NCI-H1105 treated with DMSO at 0.1 percent for 48 hours (cell line): ENCODE measurements at regions not wholly inside any gene's neighbourhood (a gene's known extent, or its start where the extent isn't known, plus 50 kb on each side); places are given as distances from the start of the nearest gene placed in this dataset.

Experiments
- DNase-seq: peaks from one replicate; lab custom pipeline; 2025; lab: John Stamatoyannopoulos, UW

GRCh38 chr5:40413743-40414142 lies 266.0 kb upstream of the PTGER4 start:
- no peak for DNase-seq

GRCh38 chr5:40412771-40413170 lies 266.9 kb upstream of the PTGER4 start:
- no peak for DNase-seq

DNA sequence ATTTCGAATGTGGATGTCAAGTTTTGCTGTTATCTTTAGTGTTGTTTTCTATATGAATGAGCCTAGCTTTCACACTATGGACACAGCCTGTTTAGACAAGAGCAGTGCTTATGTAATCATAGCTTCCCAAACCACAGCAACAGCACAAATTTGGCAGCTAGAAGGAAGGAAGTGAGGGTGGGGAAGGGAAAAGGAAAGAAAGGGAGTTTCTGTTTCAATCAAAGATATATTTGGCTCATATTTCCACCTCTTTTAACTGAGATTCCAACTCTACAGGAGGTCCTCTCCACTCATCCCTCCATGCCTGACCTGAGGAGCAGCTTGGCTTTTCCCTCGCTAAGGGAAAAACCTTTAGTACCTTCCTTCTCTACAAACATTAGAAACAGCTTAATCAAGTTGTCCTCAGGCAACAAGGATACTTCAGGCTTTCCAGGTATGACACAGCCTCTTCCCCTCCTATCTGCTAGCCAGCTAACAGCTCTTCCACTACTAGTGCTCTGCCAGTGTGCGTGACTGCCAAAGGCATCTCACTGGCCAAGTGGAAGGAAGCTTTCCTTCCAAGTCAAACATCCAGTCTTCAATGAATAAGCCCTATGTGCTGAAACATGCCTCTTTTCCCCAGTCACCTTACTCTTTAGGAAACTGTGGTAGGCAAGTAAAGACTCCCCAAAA lies 268.6 kb upstream of the PTGER4 start:
- DNase-seq = no peak

DNA sequence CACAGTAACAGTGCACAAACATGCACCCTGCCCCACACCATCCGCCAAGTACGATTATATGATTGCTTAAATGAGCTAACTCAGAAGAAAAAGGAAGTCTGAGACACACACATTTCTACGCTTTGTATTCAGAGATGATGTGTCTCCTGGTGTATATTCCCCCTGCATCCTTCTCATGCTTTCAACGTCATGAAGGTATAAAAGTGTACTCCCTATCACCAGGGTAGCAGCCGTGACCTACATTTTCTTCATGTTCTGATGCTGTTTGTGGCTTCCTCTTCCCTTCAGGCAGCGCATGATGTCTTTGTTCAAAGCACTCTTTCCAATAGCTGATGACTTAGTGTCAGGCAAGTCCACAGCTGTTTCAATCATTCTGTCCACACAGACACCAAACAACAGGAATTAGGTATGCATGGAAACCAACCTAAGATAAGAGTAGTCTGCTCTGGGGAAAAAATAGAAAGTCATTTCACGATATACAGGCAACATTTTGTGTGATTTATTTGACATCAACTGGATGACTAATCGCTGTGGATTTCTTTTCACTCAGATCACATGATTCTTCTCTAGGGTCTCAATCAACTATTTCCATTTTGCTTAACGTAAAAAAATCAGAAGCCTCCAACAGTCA lies 269.4 kb upstream of the PTGER4 start:
- no peak for DNase-seq

DNA sequence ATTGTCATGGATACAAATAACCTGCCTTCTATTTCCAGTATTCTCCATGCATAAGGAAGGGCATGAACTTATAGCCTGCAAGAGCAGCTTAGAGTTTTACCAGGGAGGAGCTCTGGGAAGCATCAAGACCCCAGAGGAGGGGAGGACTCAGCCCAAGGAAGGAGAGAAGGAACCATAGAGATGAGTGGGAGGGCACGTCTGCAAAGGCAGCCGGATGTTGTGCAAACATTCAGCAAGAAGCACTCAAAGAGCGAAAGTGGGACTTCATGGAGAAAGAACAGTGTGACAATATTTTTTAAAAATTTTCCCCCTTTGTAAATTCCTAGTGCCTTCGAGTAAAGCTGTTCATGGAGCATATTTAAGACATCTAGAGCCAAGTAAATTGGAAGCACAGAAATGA lies 270.1 kb upstream of the PTGER4 start:
- no peak for DNase-seq

GRCh38 chr5:40406741-40407211 lies 272.9 kb upstream of the PTGER4 start:
- DNase-seq = no peak

DNA sequence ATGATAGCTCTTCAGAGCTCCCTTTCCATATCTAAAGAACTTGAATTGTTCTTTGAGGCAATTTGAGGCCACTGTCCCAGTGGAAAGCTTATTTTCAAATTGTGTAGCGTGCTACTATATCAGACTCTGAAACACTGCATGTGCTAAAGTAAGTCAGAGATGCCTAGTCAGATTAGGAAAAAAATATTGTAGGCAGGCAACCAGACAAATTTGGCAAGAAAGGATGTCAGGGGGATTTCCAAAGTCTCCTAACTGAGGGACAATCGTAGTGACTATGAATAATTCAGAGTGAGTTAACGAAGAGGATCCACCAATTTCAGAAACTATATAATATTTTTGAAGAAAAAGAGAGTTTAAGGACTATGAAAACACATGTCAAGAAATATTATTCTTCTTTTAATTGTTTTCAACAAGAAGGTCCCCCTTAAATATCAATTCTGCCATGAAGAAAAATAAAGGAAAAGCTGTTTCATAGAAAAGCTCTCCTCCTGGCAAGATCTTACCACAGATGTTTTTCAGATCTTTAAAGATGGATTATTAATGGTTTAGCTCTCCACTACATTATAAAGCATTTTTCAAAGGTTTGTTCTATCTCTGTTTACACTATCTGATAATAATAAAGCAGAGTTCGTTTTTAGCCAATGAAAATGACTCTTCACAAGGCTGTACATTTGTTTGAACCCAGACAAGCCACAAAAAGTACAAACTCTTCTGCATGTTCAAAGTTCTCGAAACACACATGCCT lies 273.5 kb upstream of the PTGER4 start:
- no peak for DNase-seq

DNA sequence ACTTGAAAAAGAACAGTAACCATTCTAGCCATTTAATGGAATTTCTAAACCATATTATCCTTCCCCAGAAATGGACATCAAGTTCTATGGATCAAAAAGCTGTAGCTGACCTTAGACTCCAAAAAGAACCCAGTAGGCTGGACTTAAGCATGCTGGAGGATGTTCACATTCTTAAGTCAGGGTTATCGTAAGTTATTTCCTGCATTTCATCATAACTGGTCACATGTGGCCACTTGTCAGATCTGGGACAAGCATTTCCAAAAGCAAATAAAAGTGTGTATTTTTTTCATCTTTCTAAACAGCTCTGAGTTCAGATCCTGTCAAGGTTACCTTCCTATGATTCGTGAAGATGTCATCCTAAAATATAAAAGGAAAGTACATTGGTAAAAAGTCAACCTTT lies 274.5 kb upstream of the PTGER4 start:
- no peak for DNase-seq

DNA sequence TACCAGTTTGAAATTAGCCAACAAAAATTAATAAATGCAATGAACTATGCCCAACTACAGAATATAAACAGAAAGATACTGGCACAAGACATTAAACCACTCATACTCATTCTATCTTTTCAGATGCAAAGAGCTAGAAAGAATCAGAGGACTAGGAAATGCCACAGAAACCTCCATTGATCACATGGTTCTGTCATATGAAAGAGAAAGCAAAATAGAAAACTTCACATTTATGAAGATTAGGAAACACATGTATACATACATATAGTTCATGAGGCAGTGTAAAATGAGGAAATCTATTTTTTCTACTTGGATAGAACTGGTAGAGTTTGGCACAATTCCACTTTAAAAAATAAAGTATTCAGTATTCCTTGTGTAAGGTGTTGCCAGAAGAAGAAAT lies 275.1 kb upstream of the PTGER4 start:
- DNase-seq = no peak

GRCh38 chr5:40402007-40402364 lies 277.7 kb upstream of the PTGER4 start:
- DNase-seq = no peak

GRCh38 chr5:40401284-40402006 lies 278.3 kb upstream of the PTGER4 start:
- DNase-seq = no peak

DNA sequence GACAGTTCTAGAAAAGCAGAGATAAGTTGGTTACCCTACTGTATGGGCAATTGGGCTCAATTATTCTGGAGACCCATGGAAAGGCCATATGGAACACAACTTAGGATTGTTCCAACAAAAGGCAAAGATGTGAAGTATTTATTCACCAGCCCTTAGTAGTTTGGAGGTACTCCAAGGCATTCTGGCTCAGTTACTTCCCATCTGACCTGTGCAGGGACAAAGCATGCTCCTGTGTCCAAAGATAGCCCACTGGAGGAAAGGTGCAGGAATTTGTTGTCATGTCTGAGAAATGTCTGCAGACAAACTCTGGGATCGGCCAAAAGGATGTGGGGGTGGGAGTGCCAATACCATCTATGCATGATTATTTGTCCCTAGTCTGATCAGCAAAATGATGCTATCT lies 279.5 kb upstream of the PTGER4 start:
- DNase-seq = no peak

DNA sequence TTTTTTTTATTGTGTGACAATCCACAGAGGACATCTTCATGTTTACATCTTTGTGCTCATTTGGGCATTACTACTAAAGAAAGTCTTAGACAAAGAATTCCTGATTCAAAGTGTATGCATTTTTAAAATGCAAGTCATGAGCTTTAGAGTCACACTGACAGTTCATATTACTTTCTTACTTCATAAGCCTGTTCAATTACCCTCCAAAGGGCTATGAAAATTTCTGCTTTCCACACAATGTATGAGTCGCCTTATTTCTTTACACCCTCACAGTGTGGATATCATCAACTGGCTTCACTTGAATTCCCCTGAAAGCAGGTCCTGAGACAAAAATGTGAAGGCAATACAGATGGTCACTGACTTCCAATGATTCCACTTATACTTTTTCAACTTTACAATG lies 280.4 kb upstream of the PTGER4 start:
- DNase-seq = no peak

- DNase-seq = no peak
Measured at GRCh38 chr5:40397976-40398375, 281.7 kb upstream of the PTGER4 start.

GRCh38 chr5:40397091-40397490 lies 282.6 kb upstream of the PTGER4 start:
- no peak for DNase-seq

- DNase-seq = no peak
Measured at GRCh38 chr5:40396317-40396716, 283.4 kb upstream of the PTGER4 start.

- DNase-seq = no peak
Measured at GRCh38 chr5:40395251-40395650, 284.5 kb upstream of the PTGER4 start.

DNA sequence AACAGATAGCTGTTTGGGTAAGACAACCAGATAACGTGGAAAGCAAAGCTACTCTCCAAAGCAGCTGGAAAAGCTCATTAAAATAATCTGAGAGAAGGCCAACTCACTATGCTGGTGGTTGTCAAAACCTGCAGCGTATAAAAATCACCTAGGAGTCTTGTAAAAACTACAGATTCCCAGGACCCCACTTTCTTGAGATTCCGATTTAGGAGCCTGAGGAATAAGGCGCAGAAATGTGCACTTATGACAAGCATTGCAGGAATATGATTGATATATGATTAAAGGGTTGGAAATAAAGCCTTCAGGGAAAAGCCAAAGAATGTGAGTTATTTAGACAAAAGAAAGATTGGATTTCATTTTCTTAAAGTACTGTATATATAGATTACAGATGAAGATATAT lies 285.0 kb upstream of the PTGER4 start:
- DNase-seq = no peak

- no peak for DNase-seq
Measured at GRCh38 chr5:40391642-40392041, 288.1 kb upstream of the PTGER4 start.

- no peak for DNase-seq
Measured at GRCh38 chr5:40390281-40391149, 289.2 kb upstream of the PTGER4 start.

DNA sequence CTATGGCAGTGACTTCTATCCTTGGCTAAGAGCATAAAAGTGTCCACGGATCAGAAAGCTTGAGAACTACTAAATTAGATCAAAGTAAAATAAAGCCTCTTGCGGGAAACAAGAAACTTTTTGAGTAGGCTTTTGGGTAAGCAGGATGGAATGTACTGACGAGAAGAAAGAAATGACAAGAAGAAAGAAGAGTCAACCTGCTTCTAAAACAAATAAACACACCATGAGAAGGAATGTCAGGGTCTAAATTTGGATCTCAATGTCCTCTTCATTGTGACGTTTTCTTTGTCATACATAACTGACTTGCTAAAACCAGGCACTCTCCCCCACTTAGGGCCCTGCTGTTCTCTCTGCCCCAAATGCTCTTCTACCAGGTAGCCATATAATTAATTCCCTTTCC lies 290.1 kb upstream of the PTGER4 start:
- DNase-seq = no peak

GRCh38 chr5:40386289-40386688 lies 293.4 kb upstream of the PTGER4 start:
- DNase-seq = no peak
